NCI-H524 (cell line): ENCODE measurements at regions not wholly inside any gene's neighbourhood (a gene's known extent, or its start where the extent isn't known, plus 50 kb on each side); places are given as distances from the start of the nearest gene placed in this dataset.

Source experiments
- DNase-seq, 2 experiments: peaks; one replicate each; lab custom pipeline; 2025; lab: John Stamatoyannopoulos, UW

- no peak for DNase-seq
Measured at GRCh38 chr12:30874455-30875321, 51.9 kb upstream of the TSPAN11 start.

DNA sequence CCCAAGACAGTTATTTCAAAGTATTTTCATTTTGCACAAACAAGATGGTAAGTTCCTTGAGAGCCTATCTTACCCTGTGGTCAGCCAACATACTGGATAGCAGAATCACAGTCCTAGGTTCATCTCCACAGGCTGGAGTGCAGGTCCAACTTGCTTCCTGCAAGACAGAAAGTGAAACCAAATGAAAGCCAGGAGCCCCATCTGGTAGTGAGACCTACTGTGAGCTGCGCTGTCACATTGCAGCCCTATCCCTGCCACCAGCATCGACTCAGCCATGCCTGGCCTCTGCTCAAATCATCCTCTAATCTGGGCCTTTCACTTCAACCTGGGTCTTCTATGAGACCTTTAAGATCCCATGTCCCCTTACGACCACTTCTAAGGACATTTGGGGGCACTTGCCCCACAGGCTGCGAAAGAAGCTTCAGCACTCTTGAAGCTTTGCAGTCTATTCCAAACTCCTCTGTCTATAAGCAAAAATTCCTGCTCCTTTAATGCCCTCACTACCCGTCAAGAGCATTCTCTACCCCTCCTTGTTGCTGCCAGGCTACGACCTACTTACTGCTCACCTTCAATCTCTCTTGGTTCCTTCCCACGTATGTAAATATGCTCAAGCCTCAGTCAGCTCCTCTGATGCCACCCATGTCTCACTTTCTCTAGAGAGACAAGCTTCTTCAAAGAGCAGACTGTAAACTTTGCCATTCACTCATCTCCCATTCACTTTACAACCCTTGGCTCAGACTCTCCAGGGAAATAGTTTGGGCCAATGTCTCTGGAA is 55.9 kb upstream of the TSPAN11 start:
- DNase-seq = no peak

DNA sequence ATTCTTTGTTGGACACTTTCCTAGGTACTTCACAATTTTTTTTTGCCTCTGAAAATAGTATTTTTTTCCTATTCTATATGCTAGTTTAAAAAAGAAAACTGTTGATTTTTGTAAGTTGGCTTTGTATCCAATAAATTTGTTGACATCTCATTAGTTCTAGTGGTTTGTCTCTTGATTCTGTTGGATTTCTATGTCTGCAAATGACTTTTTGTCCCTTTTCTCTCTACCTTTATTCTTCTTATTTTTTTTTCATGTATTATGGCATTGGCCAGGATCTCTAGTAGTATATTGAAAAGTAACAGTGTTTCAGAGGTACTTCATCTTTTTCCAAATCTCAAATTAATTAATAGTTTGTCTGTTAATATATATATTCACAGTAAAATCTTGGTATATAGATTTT is 59.1 kb upstream of the TSPAN11 start:
- no peak for DNase-seq

DNA sequence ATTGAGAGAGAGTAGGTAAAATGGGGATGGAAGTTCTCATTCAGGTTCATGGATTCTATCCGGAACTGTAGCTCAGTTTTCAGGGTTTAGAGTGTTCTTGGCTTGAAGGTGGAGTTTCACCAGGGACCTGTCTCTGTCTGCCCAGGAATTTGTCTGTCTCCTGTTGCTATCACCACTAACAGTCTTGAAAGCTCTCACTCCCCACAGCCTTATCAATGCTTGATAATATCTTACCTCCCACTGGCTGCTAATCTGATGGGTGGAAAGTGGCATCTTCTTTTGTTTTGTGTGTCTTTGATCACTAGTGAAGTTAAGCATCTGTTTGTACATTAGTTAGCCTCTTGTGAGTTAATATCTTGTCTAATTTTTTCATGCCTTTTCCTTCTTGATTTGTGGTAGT is 60.3 kb upstream of the TSPAN11 start:
- no peak for DNase-seq

GRCh38 chr12:30863839-30864238 is 62.7 kb upstream of the TSPAN11 start:
- DNase-seq = no peak

- no peak for DNase-seq
Measured at GRCh38 chr12:30862486-30862885, 64.1 kb upstream of the TSPAN11 start.

- DNase-seq = no peak
Measured at GRCh38 chr12:30859226-30859625, 67.3 kb upstream of the TSPAN11 start.

DNA sequence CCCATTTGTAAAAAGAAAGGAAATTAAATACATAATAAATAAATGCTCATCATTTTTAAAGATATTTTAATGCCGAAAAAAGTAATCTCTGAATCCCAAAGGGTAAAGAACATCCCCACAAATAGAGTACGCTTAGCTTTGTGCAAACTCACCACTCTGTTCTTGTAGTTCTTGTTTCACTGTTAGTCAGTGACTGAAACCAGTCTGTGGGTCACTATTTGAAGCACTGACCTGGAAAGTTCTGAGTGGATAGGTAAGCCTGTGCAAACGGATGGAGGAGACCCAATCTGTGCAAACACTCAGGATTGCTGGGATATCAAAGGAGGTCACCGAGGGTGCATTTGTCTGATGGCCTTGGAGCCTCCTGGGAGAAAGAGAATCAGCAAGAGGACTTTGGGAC is 68.1 kb upstream of the TSPAN11 start:
- DNase-seq = no peak

DNA sequence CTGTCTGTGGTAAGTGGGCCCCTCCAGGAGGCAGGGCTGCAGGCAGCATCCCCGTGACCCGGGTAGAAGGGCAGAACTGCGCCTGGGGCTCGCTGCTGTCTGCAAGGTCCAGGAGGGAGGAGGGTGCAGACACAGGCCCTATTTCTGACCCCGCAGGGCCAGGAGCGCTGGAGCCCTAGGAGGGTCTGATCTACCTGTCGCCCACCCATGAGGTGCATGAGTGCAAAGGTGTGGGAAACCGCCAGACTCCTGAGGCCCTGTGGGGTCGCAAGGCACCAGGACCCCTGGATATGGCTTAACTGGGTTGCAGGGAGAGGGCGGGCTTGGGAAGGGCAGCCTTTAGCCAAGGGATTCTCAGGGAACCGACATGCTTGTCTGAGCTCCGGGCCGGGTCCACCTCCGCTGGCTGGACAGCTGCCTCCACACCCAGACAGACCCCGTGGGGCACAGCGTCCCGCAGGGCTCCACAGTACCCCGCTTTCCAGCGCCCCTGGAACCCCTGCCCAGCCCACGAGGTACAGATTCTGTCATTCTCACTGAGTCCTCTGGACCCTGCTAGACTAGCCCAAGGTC is 72.9 kb upstream of the TSPAN11 start:
- DNase-seq = no peak

DNA sequence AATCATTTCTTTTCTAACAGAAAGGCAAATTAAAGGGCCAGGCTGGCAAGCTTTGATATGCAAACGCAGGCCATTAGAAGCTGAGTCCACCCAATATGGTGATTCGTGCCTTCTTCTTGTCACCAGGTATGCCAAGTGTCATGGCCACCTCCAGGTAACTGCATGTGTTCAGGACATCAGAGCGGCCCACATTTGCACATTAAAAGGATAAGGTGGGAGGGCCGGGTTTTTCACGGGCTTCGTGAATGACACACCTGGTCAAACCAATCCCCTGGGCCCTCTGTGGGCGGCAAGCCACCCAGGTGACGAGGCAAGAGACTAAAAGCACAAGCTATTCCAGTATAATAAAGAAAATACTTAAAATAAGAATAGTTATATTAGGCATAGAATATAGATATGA is 75.9 kb upstream of the TSPAN11 start:
- DNase-seq = no peak

GRCh38 chr12:30847259-30847658 is 79.3 kb upstream of the TSPAN11 start:
- peak; percentile 52 to 74 for DNase-seq

GRCh38 chr12:30846776-30847175 is 79.8 kb upstream of the TSPAN11 start:
- no peak for DNase-seq

DNA sequence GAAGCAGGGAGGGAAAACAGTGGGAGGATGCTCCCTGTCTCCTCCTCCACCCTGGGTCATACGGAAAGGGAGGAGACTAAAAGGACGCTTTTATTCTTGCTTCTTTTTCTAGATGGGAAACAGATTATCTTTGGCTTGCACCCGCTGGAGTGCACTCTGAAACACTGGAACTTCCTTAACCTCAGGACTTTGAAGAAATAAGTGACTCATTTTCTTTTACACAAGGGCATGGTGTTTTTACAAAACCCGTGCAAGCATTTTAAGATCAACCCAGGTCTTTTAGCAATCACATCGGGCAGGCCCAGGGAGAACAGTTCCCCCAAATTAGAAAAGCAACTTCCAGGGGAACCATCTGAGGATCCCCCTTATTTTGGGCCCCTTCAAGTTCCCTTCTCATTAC is 80.9 kb upstream of the TSPAN11 start:
- DNase-seq = no peak

DNA sequence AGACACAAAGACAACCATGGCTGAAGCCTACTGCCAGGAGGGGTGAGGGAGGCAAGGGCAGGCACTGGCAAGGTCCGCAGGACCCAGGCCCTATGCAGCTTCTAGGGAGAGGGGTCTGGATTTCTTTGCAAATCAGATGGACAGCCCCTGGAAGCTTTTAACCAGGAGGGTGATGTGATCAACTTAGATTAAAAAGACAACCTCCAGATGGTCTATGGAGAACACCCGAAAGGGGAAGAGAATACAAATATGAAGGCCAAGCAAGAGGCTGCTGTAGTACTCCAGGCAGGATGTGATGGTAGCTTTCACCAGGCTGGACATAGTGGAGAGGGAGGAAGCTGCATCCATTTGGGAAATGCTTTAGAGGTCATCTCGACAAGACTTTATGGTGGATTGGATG is 83.3 kb upstream of the TSPAN11 start:
- DNase-seq = no peak

- no peak for DNase-seq
Measured at GRCh38 chr12:30840715-30841114, 85.8 kb upstream of the TSPAN11 start.

DNA sequence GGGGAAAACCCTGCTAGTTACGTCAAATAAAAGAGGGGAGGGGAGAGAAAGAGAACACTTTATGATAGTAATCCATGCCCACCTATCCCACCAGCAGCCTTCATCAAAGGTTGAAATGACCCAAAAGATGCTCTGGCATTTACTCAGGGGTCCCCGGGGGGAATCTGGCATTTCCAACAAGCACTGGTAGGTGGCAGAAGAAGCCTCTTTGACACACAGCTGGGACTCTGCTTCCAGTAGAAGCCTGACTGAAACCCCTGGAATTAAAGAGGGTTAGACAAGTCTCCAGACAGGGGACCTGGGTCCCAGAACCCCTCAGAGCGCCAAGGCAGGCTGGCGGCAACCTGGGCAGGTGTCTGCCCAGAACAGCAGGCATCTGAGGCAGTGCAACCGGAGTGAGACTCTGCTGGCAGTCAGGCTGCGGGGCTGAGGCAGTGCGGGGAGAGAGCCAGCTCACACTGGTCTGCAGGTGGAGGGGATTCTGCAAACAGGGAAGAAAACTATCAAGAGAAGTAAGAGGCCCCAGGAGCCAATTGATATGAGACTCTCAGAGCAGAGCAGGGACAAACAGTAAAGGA is 85.0 kb upstream of the CAPRIN2 start:
- DNase-seq = no peak

DNA sequence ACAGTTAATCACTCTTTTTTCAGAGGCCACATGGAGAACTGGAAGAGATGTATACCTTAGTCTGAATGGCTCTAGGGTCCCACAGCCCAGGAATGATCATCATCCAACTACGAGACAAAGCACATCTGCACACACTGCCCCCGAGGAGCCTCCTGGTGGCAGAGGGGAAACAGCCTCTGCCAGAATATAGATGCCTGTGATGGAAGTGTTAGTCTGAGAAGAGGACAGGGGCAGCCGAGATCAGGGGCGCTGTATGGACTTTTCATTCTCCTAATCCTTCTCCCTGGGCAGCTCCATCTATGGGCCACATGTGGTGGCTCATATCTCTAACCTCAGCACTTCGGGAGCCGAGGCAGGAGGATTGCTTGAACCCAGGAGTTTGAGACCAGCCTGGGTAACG is 82.8 kb upstream of the CAPRIN2 start:
- no peak for DNase-seq

DNA sequence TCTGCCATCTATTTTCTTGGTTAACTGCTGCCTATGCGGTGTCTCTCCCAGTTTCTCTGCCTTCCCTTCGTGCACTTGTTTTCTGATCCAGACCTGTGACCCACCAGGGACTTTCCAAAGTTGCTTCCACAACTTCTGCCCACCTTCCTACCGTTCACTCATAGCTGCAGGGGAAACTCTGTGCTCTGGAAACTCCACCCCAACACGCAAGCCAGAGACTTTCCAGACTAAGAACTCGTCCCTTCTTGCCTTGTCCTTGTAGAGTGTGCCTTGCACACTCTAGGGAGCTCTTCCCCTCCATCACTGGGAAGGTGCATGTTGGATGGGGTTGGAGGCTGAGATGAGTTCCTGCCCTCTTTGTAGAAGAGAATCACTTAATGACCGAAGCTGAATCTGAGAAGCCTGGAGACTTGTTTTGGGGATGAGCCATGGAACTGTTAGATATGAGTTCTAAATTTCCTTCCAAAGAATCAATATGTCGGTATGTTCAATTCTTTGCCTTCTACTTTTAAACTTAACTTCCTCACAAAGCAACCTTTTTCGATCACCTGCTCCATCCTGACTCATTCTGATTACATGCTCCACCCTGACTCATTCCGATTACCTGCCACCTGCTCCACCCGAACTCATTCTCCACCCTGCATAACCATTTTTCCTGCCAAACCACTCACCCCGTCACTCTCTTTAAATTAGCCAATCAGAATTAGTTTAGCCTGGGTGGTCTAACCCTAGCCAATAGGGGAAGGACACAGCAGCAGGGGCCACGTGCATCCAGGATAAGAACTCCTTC is 82.1 kb upstream of the CAPRIN2 start:
- DNase-seq = no peak

DNA sequence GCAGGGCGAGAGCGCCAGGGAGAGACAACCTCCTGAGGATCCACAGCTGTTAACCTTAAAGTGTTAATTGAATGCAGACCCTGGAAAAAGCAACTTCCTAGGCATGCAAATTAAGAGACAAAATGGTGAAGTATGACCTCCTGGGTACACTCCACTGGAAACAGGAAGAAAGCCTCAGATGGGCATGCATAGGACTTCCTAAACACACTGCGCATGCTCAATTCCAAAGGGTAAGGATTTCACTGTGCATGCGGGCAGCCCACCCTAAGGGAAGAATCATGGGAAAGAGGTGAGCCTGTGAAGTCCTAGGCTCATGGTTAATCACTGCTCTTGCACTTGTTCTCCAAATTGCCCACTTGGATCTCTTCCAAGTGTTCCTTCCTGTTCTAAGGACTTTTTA is 80.5 kb upstream of the CAPRIN2 start:
- DNase-seq = no peak

DNA sequence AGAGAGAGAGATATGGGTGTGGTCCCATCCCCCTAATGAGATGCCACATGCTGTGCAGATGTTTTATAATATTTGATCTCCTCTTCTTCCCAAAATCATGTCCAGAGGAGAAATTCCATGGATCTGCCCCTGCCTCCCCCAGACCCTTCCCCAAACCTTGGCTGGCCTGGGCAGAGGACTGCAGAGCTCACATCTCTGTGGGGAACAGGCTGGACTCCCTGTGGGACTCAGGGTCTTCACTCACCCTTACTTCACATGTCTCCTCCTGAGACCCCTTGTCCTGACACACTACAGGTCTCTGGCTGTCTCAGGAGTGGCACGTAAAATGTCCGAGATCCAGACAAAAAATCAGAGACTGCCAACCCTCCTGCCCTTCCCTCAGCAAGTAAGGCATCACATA is 76.0 kb upstream of the CAPRIN2 start:
- no peak for DNase-seq

DNA sequence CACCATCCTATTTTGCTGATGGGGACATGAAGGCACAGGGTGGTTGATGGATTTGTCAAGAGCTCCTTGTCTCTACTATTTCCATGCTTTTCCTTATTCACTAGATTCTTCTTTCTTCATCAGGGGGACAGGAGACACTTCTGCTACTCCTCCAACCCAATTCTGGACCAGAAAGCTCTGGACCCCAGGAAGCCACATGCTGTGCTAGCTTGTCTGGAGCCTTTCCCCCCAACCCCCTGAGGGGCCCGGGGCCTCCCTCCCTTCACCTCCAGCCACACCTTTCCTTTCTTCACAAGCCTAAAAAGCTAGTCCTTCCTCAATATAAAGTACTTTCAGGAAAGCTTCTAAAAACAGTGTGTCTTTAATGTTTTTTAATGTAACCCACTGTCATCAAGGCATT is 75.1 kb upstream of the CAPRIN2 start:
- DNase-seq = no peak

- no peak for DNase-seq
Measured at GRCh38 chr12:30828686-30829085, 73.9 kb upstream of the CAPRIN2 start.
